HPDE6-E6E7 (cell line): ENCODE measurements at regions not wholly inside any gene's neighbourhood (a gene's known extent, or its start where the extent isn't known, plus 50 kb on each side); places are given as distances from the start of the nearest gene placed in this dataset.
A peak's percentile ranks its signal among the peaks of the same experiment; 100 is the strongest.
"Not testable (repeated sequence)": the region's sequence is repeated elsewhere in the genome, so short reads cannot be mapped to it uniquely, and the experiment has no call there.

Experiments
- DNase-seq: peaks from one replicate; pipeline ENCODE4 v3.0.0; 2011; ENCODE audit warnings: missing footprints; ENCODE audit errors: extremely low spot score

DNA sequence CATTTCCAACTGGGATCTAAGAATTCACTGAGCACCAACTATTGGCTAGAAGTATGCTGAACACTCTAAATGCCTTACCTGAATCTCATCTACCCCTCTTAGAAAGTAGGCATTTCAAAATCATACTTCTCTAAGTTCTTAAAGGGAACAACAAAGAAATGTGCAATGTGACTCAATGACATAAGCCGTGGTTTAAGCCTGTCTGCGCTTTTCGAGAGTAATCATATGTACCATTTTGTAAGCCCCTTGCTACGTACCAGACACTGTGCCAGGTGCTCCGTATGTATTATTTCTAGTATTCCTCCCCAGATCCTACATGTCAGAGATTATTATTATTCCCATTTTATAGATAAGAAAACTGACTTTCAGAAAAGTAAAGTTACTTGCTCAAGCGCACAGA lies 454.2 kb downstream of the SETD4 start:
- DNase-seq, result no peak

DNA sequence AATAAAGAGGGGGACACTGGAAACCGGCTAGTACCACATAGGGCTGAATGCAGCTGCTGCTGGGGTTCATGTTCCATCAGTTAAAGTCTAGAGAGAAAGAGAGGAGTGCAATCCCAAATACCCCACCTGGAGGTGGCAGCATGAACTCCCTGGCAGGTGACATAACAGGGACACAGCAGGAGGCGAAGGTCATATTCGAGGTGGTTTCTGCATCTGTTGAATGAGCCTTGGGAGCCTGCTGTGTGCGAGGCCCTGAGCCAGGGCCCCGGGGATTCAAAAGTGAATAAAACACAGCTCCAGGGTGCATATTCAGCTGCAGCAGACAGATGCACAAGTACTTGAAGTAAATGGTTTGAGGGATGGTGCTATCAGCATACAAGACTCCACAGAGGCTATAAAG lies 456.8 kb downstream of the SETD4 start:
- no peak for DNase-seq

DNA sequence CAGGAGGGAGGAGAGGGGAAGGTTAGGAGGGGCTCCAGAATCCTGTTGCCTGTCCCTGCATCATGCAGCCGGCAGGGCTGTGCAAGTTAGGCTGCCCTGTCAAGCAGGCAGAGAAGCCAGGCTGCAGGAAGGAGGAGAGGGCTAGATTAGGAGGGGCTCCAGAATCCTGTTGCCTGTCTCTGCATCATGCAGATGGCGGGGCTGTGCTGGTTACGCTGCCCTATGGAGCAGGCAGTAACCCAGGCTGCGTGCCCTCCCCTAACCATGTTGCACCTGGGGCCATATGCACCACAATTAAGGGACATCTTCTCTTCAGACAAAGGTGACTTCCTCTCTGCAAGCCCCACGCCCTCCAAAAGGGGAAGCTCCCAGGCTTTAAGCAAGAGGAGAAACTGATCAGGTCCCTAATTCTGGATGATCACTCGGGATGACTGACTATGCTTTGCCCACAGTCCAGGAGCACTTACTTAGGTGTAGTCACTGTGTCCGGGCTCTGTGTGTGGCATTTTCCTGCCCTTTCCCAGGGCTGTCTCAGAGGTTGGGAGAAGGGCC lies 457.4 kb downstream of the SETD4 start:
- DNase-seq, result no peak

DNA sequence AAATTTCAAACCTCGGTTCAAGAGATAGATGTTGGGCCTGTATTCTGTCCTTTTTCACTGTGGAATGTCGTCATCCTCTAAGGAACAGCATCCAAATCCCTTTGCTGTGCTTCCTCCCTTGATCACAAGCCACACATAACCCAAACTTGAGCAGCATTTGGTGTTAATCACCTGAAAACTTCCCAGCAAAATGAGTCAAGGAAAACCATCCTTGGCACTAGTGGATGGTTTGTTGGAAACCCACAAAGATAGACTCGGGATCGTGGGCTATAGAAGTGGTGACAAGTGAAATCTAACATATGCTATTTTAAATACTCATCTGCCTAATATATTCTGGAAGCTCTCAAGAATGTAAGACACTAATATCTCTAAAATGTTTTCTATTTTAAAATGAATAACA lies 459.1 kb downstream of the SETD4 start:
- no peak for DNase-seq

DNA sequence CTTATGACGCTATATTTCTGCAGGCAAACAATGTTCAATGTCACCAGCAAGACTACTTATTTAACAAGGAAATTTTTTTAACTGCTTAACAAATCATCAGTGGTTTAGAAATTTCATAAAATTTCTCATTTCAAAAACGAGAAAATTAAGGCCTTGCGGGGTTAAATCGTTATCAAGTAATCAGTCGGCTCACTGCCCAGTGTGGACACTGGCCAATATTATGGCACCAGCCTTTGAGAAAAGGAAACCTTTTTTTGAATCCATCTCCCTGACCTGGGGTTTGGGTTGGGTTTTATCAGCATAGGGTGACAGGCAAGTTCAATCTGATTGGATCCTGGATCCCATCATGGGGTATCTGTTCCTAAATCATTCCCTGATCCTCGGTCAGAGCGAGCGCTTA lies 461.2 kb downstream of the SETD4 start:
- DNase-seq, result no peak

DNA sequence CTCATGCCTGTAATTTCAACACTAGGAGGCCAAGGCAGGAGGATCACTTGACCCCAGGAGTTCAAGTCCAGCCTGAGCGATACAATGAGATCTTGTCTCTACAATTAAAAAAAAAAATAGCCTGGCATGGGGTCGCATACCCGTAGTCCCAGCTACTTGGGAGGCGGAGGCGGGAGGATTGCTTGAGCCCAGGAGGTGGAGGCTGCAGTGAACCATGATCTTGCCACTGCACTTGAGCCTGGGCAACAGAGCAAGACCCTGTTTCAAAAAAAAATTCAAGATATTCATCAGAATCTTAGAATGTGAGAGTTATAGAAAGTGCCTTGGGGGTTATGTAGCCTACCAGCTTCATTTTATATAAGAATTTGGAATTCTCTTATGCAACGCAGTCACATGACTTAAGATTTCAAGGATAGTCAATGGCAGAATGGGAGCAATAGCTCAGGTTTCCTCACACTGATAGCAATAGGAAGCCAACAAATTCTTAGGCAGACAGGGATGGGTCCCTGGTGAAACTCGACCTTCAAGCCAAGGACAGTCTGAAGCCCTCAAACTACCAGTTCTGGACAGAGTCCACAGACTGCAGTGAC lies 462.5 kb downstream of the SETD4 start:
- no peak for DNase-seq

DNA sequence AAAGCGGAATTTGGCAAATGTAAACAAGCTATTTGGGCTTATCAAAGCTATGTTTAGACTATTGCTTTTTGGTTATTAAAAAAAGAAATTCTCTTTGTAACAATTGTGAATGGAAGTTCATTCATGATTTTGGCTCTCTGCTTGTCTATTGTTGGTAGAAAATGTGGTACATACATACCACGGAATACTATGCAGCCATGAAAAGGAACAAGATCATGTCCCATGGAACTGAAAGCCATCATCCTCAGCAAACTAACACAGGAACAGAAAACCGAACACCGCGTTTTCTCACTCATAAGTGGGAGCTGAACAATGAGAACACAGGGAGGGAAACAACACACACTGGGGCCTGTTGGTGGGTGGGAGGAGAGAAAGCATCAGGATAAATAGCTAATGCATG lies 465.4 kb downstream of the SETD4 start:
- DNase-seq, result no peak

DNA sequence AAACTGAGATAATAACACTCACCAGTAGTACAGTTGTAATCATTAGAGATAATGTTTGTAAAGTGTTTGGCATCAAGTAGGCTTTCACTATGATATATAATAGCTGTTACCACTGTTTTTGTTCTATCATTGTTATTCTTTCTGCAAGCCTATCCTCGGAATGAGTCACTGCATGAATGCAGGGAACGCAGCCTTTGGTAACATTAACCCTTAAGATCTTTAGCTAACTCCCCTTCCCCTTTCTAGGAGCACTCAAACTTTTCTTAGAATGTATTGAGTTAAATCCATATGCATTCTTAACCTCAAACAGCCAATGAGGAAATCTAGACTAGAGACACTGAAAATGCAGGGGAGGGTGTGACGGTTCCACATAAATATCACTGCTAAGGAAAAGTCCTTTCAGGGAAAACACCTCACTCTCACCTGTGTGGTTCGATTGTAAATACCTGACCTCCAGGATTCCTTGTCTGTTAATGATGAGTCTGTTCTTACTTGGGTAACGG lies 467.3 kb downstream of the SETD4 start:
- no peak for DNase-seq

DNA sequence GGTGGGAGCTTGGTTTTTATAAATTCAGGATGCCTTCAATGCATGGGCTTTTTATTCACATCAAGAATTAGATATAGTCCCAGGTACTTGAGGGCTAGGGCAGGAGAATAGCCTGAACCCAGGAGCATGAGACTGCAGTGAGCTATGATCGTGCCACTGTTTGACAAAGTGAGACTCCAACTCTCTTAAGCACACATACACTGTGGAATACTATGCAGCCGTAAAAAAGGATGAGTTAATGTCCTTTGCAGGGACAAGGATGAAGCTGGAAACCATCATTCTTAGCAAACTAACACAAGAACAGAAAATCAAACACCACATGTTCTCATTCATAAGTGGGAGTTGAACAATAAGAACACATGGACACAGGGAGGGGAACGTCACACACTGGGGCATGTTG lies 470.0 kb downstream of the SETD4 start:
- DNase-seq, result not testable (repeated sequence)

DNA sequence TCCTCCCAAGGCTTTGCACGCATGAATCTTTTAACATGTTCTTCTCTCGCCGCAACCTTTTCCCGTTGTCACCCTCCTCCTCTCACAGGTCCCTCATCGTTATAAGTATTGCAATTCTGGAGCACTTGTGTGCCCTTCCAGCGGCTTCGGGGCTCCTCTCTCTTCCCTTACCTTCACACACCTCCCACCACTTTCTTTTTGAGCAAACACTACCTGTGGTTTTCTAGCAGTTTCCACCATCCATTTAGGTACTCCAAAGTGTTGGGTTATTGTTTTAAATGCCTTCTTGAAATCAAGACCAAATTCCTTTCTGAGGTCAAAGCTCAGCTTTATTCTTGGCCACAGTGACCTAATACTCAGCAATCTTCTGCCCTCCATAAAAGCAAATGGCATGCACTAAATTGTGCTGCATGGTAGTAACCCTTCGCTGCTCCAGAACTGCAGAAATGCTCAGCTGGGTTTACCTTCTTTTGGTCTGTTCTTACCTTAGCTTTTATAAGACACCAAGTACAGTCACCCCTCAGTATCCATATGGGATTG lies 472.4 kb downstream of the SETD4 start:
- no peak for DNase-seq

DNA sequence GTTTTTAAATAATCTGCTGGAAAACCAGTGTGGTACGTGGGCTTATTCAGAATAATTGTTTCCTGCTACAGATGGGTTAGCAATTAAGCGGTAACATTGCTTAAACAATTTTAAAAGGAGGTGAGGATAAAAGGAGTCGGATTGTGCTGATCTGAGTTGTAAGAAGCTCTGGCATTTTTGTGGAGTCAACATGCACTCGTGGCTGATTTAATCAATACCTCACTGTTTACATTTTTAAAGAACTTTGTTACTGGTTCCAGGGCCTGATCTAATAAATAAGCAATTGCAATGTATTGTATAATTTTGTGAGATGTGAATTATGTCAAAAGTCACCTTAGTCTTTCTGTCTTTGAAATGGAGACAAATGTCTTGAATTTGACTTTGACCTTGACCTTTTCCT lies 474.0 kb downstream of the SETD4 start:
- DNase-seq, result no peak

DNA sequence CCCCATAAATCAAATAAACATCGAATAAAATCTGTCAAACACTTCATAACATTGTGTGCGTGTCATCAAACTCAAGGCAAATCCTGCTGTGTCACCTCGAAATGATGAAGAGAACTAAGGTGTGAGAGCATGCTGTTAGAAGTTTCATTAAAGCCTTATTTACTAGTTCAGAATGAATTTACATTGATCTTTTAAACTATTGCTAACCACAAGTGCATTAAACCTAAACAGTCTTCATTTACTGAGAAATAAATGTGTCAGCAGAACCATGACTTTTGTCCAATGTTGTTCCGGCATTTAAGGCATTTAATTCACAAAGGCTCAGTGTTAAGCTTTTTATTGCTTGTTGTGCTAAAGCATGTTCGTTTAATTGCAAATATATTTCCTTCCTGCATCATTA lies 474.4 kb downstream of the SETD4 start:
- DNase-seq, result no peak

DNA sequence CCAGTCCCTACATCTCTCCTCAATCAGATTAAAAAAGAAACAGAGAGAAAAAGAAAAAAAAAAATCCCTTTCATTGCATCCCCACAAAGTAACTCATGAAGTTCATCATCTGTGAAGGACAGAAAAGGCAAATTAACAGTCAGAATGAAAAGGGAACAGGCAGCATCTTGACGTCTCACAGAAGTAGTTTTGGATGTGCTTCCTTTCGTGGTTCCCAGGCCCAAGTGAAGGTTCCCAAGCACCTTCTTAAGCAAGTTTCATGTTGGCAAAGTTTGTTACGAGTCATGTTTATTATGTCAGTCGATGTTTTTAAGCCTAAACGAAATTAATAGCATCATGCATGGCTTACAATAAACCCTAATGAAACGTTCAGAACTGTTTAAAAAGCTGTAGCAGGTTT lies 475.2 kb downstream of the SETD4 start:
- DNase-seq, result no peak

DNA sequence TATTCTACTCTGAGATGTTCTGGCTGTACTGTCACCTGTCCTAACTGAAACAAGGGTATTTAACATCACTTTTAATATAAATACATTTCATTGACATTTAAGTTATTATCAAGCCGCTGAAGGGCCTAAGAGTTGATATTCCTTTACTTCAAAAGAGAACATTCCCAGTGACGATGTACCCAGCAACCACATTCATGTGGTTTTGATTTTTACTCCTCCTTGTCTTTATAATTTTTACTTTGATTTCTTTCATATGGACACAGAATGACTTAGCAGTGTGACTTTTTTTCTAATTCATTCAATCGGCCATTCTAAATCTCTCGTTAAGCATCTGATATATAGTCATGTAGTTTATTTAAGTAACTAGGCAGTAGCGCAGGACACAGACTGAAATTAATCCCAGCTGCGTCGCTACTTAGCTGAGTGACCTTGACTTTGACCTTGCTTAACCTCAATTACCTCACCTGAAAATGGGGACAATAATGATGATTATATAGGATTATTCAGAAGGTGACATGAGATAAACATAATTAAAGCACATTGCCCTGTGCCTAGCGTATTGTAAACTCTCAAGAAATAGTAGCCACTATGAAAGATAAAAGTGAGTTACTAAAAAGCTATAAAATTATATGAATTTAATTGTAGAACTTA lies 476.6 kb downstream of the SETD4 start:
- DNase-seq, result no peak

DNA sequence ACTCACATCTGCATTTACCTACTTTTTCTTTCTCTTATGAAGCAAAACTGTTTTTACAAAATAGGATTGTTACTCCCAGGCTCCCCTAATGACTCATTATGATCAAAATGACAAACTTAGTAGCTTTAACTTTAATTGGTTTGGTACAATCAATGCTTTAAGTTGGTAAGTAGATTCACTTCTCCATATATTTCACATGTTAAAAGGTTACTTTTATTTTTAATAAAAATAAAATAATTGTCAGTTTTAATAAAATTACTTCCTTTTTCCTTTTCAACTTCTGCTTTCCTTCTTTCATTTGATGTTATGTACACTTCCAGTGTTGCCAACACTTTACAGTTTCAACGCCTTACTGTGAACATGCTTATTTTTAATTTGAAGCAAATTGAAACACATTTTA lies 477.6 kb downstream of the SETD4 start:
- no peak for DNase-seq

DNA sequence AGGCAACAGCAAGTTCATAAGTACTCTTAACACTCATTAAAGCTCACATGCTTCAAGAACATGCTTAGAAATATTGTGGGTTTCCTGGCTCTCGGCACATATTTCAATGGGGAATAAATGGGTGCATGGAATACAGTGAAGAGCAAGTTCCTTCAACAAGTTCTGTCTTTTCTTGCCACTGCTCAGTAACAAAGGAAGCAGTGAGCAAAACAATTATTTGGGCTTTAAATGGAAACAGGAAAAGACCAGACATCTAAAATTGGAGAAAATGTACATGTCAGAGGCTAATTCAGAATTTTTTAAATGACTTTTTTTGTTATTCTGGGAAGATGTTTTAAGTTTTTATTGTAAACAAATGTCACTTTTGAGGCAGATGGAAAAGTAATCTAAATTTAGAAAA lies 478.7 kb downstream of the SETD4 start:
- no peak for DNase-seq

DNA sequence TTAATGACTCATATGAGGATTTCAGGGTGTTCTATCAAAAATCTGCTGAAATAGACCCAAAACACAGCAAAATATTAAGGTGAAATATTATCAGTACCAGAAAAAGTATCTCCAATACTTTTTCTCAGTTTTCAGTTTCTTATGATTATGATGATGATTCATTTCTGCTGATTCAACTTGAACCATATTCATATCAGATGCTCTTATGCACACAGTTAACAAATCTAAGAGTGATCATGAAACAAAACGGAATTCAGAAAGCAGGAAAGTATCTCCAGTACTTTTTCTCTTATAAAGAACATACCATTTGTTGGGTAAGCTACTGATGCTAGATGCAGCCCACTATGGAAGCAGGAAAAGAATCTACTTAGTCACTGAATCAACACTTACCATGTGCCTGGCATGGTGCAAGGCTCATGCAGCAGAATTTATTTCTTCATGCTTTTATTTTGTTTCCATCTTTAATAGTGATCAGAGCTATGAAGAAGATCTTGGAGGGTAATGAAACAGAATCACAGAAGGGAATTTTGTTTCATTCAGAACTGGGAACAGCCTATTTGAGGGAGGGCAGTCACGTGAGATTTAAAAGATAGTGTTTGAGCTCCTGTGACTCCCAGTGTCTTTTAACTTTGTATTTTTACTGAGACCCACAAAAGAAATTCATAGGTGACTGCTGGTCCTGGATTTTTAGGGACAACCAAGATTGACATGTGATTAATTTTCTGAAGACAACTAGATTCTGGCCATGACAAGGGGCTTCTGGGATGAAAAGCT lies 480.6 kb downstream of the SETD4 start:
- DNase-seq, result no peak

DNA sequence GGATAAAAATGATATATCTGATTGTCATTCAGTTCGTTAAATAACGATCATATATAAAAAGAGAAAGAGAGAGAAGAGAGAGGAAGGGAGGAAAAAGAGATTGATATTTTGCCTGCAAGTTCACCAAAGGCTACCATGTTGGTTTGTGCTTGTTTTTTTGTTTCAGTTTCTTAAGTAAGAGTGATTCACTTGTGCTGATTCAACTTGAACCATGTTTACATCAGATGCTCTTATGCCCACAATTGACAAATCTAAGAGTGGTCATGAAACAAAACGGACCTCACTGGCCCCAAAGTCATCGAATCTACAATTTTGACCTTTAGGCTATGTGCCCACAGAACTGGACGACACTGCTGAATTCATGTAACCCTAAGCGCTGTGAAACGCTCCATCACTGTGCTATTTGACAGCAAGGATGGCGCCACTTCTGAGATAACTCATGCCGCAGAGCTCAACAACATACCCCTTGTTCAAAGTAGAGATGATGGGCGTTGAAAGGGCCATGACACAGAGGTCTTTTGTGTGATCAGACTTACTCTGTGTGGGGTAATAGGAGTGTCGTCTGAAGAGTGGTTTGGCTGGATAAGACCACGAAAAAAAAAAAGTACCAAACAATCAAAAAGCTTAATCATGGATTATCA lies 481.4 kb downstream of the SETD4 start:
- DNase-seq, result no peak

DNA sequence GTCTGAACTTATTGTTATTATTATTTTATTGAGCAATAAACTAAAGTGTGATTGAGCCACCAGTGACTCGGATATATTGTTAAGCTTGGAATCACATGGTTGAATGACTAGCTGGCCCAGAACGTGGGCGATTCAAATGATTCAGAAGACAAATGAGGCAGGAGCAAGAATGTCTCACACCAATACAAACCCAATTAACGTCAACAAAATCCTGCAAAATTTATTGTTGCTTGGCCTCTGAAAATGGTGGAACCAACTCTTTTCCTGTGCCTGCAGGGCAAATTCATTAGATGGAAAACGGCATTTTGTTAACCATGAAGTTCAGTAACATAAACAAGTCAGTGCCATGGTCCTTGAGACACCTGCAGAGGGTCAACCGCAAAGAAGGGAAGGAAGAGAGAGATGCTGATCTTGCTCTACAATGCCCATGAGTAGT lies 482.0 kb downstream of the SETD4 start:
- DNase-seq, result peak; percentile 37

DNA sequence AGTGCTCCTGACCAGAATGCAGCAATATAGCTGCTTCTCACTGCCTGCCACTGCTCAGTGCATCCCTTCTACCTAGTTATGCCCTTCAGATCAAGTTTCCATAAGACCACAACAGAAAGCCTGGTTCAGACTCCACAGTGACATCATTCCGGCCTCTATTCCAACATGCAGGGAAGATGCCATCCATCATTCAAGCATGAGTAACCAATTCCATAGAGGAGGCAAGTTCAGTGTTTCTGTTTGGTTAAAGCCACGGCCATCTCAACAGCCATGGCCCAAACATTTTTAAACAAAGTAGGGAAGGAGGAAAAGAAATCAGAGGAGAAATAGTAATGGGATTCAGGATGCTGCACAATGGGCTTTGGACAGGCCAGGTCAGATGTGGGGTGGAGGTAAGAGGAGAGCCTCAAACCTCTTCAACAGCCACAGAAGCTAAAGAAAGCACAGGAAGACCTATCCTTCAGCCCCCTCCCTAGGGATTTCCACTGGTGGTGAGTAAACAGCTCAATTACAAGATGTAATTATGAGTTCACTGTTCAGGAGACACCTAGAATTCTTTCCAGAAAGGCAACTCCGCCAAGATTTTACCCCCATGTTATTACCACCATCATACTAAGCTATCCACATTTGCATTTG lies 484.9 kb downstream of the SETD4 start:
- no peak for DNase-seq
